Glutamatergic neuron (in vitro differentiated cells): ENCODE measurements at regions not wholly inside any gene's neighbourhood (a gene's known extent, or its start where the extent isn't known, plus 50 kb on each side); places are given as distances from the start of the nearest gene placed in this dataset.

ENCODE experiments used
- DNase-seq: peaks from one replicate; pipeline ENCODE4 v3.0.0; 2022
- H3K27ac Mint-ChIP-seq: one replicate; pipeline ENCODE4 v1.8.0; 2020; ENCODE audit warnings: mild to moderate bottlenecking, mixed read lengths, inconsistent platforms; ENCODE audit not compliant: unreplicated experiment
- H3K27me3 Mint-ChIP-seq: one replicate; pipeline ENCODE4 v1.8.0; 2020; ENCODE audit warnings: mild to moderate bottlenecking, moderate library complexity, mixed read lengths, inconsistent platforms; ENCODE audit not compliant: unreplicated experiment
- H3K36me3 Mint-ChIP-seq: one replicate; pipeline ENCODE4 v1.8.0; 2020; ENCODE audit warnings: mild to moderate bottlenecking, mixed read lengths, inconsistent platforms; ENCODE audit not compliant: unreplicated experiment
- H3K4me1 Mint-ChIP-seq: one replicate; pipeline ENCODE4 v1.8.0; 2020; ENCODE audit warnings: mild to moderate bottlenecking, low read depth, mixed read lengths, inconsistent platforms; ENCODE audit not compliant: unreplicated experiment
- H3K4me3 Mint-ChIP-seq: one replicate; pipeline ENCODE4 v1.8.0; 2020; ENCODE audit warnings: mild to moderate bottlenecking, mixed read lengths, inconsistent platforms; ENCODE audit not compliant: unreplicated experiment
- H3K9me3 Mint-ChIP-seq: one replicate; pipeline ENCODE4 v1.8.0; 2020; ENCODE audit warnings: mild to moderate bottlenecking, moderate library complexity, mixed read lengths, inconsistent platforms; ENCODE audit not compliant: unreplicated experiment
- CTCF ChIP-seq: fragments of 200-600 bp; sonication (generic); IDR thresholded peaks from one replicate; pipeline ENCODE4 v1.5.0; 2021; ENCODE audit not compliant: partially characterized antibody, unreplicated experiment

DNA sequence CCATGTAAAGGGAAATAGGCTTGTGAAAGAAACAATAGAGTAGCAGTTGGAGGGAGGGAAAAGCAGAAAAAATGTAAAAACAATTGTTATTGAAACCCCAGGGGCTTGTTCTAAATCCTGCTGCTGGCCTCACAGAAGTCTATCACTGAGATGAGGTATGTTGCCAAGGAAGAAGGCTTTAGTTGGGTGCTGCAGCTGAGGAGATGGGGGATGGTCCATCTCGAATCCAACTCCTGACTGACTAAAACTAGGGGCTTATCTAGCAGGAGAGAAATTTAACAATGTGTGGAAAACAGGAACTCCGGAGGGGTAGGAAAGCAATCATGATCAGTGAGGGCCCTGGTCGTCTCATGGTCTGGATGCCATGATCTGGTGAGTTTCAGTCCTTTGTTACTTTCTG is 225.0 kb upstream of the EXOC2 start:
- H3K27ac Mint-ChIP-seq, result no peak overlapping the region
- no peak for TF ChIP-seq CTCF
- H3K27me3 Mint-ChIP-seq, result peaks cover 5% of the 10 kb centered on the region
- H3K4me3 Mint-ChIP-seq, result no peak overlapping the region
- H3K4me1 Mint-ChIP-seq, result no peaks in the 10 kb centered on the region
- peaks cover 9% of the 10 kb centered on the region for H3K9me3 Mint-ChIP-seq
- DNase-seq, result no peak
- peaks cover 35% of the 10 kb centered on the region for H3K36me3 Mint-ChIP-seq

- no peak for DNase-seq
- TF ChIP-seq CTCF, result no peak
- Mint-ChIP-seq H3K36me3 (peaks cover 28% of the 10 kb centered on the region), H3K9me3 (peaks cover 8% of the 10 kb centered on the region), H3K27me3 (no peaks in the 10 kb centered on the region), H3K4me3 (no peak overlapping the region), H3K27ac (no peak overlapping the region), H3K4me1 (no peaks in the 10 kb centered on the region)
These were observed 224.4 kb upstream of the EXOC2 start for GRCh38 chr6:917296-917695.

DNA sequence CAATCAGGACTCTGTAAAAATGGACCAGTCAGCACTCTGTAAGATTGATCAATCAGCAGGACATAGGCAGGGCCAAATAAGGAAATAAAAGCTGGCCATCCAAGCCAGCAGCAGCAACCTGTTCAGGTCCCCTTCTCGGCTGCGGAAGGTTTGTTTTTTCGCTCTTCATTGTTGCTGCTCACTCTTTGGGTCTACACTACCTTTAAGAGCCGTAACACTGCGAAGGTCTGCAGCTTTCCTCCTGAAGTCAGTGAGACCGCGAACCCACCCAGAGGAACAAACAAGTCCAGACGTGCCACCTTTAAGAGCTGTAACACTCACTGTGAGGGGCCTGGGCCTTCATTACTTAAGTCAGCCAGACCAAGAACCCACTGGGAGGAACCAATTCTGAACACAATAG is 223.2 kb upstream of the EXOC2 start:
- no peak for DNase-seq
- H3K4me3 Mint-ChIP-seq, result no peak overlapping the region
- H3K9me3 Mint-ChIP-seq, result peaks cover 4% of the 10 kb centered on the region
- TF ChIP-seq CTCF, result no peak
- no peaks in the 10 kb centered on the region for H3K4me1 Mint-ChIP-seq
- H3K27me3 Mint-ChIP-seq, result peaks cover 2% of the 10 kb centered on the region
- H3K27ac Mint-ChIP-seq, result no peak overlapping the region
- peaks cover 23% of the 10 kb centered on the region for H3K36me3 Mint-ChIP-seq

GRCh38 chr6:912871-913835 is 220.2 kb upstream of the EXOC2 start:
- H3K27me3 Mint-ChIP-seq, result peaks cover 4% of the 10 kb centered on the region
- DNase-seq, result peak; percentile 44
- no peak for TF ChIP-seq CTCF
- no peaks in the 10 kb centered on the region for H3K4me1 Mint-ChIP-seq
- no peak overlapping the region for H3K4me3 Mint-ChIP-seq
- H3K36me3 Mint-ChIP-seq, result peaks cover 12% of the 10 kb centered on the region
- no peak overlapping the region for H3K27ac Mint-ChIP-seq
- H3K9me3 Mint-ChIP-seq, result peaks cover 3% of the 10 kb centered on the region

DNA sequence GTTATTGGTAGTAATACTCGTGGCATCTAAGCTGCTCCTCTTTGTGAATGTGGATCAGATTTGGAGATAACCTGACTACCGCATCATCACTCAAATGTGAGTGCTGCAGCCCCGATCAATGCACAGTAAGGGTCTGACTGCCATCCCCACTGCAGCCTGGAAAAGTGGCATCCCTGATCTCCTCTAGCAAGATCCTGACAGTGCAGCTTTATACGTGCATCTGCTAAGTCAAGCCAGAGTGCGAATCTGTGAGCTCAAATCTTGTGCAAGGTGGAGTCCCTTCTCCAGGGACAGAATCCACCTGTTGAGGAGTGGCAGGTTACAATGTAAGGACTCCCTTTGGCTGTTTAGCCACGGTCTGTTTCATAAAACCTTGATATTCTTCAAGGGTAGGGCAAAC is 215.0 kb upstream of the EXOC2 start:
- H3K27ac Mint-ChIP-seq, result no peak overlapping the region
- no peaks in the 10 kb centered on the region for H3K4me1 Mint-ChIP-seq
- DNase-seq, result no peak
- peaks cover 3% of the 10 kb centered on the region for H3K9me3 Mint-ChIP-seq
- TF ChIP-seq CTCF, result no peak
- H3K36me3 Mint-ChIP-seq, result no peaks in the 10 kb centered on the region
- H3K4me3 Mint-ChIP-seq, result no peak overlapping the region
- peaks cover 6% of the 10 kb centered on the region for H3K27me3 Mint-ChIP-seq
